MCF 10A (cell line): ENCODE measurements at regions not wholly inside any gene's neighbourhood (a gene's known extent, or its start where the extent isn't known, plus 50 kb on each side); places are given as distances from the start of the nearest gene placed in this dataset.

Experiments used
- BruUV-seq: library from RNA; stranded (reverse); fragments of 400-500 nt; replicated peaks from 2 replicates; lab custom pipeline; 2021; lab: Mats Ljungman, UMichigan
- CTCF ChIA-PET: fragments of 300-600 bp; sonication (Branson Sonifier 250); formaldehyde crosslinking; extraction: SDS; loops from one replicate; lab custom pipeline; 2021; ENCODE audit warnings: antibody characterized with exemption, inconsistent platforms; lab: Yijun Ruan, JAX
- POLR2A ChIA-PET: fragments of 300-600, 350-650 bp; sonication (Branson Sonifier 250); formaldehyde crosslinking; extraction: SDS; loops from one replicate; lab custom pipeline; 2020; ENCODE audit warnings: antibody characterized with exemption, inconsistent platforms; lab: Yijun Ruan, JAX
- DNase-seq: peaks from one replicate; pipeline ENCODE4 v3.0.0-alpha.2; 2018; ENCODE audit not compliant: unreplicated experiment
- H3K27ac Mint-ChIP-seq: one replicate; pipeline ENCODE4 v1.8.0; 2022; ENCODE audit warnings: mild to moderate bottlenecking, low read depth, mixed read lengths; ENCODE audit not compliant: unreplicated experiment
- H3K27me3 Mint-ChIP-seq: one replicate; pipeline ENCODE4 v1.8.0; 2022; ENCODE audit warnings: mixed read lengths; ENCODE audit not compliant: insufficient read depth, unreplicated experiment
- H3K36me3 Mint-ChIP-seq: one replicate; pipeline ENCODE4 v1.8.0; 2022; ENCODE audit warnings: mild to moderate bottlenecking, moderate library complexity, mixed read lengths; ENCODE audit not compliant: insufficient read depth, unreplicated experiment
- H3K4me1 Mint-ChIP-seq: one replicate; pipeline ENCODE4 v1.8.0; 2022; ENCODE audit warnings: mixed read lengths; ENCODE audit not compliant: insufficient read depth, unreplicated experiment
- H3K4me3 Mint-ChIP-seq: one replicate; pipeline ENCODE4 v1.8.0; 2022; ENCODE audit warnings: mild to moderate bottlenecking, moderate library complexity, mixed read lengths; ENCODE audit not compliant: unreplicated experiment
- H3K9me3 Mint-ChIP-seq: one replicate; pipeline ENCODE4 v1.8.0; 2022; ENCODE audit warnings: mixed read lengths; ENCODE audit not compliant: unreplicated experiment
- intact Hi-C: fragments of 100-400 bp; cut with micrococcal nuclease; formaldehyde crosslinking; loops from 2 replicates; pipeline ENCODE4 v1.14.1; 2022
- TF ChIP-seq, protein P1 (sequence below): fragments of 200-600 bp; IDR thresholded peaks from one replicate; pipeline ENCODE4 v1.8.0; 2022; ENCODE audit warnings: antibody characterized with exemption, mild to moderate bottlenecking; ENCODE audit not compliant: unreplicated experiment

DNA sequence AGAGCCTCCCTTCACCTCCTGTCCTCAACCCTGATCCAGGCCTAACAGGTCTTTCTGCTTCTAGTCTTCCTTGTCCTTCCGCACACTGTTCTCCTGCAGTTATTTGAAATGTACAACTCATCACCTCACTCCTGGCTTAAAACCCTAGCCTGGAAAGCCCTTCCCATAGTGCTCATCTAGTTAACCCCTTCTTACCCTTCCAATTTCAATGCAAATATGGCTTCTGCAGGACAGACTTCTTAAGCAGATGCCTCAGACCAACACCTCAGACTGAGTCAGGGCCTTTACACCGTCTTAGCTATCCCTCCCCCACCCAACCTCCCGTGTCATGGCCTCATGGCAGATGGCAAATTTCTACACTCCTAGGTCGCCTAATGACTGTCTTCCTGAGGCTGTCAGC, 130.4 kb downstream of the BCOR start:
- peaks cover 12% of the 10 kb centered on the region for H3K9me3 Mint-ChIP-seq
- ChIA-PET CTCF (interaction anchor here (0.6 kb wide), 1 partner anchor 160 kb away, joined by 4 read pairs; no protein-coding TSS in a partner anchor), POLR2A (no interaction called here)
- no TSS peak for BruUV-seq
- intact Hi-C loops: no loop called here
- no peak overlapping the region for H3K27ac Mint-ChIP-seq
- TF ChIP-seq, protein P1, sequence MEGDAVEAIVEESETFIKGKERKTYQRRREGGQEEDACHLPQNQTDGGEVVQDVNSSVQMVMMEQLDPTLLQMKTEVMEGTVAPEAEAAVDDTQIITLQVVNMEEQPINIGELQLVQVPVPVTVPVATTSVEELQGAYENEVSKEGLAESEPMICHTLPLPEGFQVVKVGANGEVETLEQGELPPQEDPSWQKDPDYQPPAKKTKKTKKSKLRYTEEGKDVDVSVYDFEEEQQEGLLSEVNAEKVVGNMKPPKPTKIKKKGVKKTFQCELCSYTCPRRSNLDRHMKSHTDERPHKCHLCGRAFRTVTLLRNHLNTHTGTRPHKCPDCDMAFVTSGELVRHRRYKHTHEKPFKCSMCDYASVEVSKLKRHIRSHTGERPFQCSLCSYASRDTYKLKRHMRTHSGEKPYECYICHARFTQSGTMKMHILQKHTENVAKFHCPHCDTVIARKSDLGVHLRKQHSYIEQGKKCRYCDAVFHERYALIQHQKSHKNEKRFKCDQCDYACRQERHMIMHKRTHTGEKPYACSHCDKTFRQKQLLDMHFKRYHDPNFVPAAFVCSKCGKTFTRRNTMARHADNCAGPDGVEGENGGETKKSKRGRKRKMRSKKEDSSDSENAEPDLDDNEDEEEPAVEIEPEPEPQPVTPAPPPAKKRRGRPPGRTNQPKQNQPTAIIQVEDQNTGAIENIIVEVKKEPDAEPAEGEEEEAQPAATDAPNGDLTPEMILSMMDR: no peak
- H3K27me3 Mint-ChIP-seq: peaks cover 43% of the 10 kb centered on the region
- peaks cover 5% of the 10 kb centered on the region for H3K4me1 Mint-ChIP-seq
- no peaks in the 10 kb centered on the region for H3K36me3 Mint-ChIP-seq
- no peak overlapping the region for H3K4me3 Mint-ChIP-seq
- no peak for DNase-seq

DNA sequence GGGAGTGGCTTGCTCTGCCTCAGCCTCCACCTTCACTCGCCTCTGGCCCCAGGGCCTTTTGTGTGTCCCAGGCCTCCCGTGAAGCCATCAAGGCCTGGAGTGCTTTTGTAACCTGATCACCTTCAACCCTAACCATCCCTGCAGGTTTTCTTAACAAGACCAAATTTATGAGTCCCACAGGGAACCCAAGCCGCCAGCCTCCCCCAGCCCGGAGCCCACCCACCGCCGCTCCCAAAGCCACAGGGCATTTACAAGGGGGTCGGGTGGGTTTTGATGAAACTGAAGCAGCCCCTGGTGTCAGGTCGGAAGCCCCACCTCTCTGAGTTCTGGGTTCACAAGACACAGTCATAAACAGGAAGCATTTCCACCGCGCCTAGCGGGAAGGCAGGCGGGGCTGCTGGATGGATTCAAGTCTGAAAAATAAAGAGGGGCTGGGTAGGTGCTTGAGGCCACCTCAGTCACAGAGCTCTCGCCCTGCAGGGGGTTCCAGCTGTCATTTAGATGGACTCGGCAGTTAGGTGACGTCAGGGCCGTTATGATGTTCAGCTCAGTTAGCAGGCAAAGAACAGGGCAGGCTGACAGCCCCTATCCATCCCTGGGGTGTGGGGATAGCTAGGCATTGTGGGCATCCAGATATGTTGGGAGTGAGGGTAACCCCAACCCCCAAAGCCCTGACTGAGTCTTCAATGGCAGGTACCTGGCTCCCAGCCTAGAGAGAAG, 128.5 kb downstream of the BCOR start:
- ChIA-PET CTCF (no interaction called here), POLR2A (no interaction called here)
- H3K27me3 Mint-ChIP-seq: peaks cover 30% of the 10 kb centered on the region
- TF ChIP-seq, protein P1: no peak
- no peak overlapping the region for H3K4me3 Mint-ChIP-seq
- peaks cover 5% of the 10 kb centered on the region for H3K4me1 Mint-ChIP-seq
- H3K9me3 Mint-ChIP-seq: peaks cover 12% of the 10 kb centered on the region
- no peak for DNase-seq
- H3K27ac Mint-ChIP-seq: no peak overlapping the region
- H3K36me3 Mint-ChIP-seq: no peaks in the 10 kb centered on the region
- BruUV-seq: no TSS peak
- intact Hi-C loops: no loop called here

DNA sequence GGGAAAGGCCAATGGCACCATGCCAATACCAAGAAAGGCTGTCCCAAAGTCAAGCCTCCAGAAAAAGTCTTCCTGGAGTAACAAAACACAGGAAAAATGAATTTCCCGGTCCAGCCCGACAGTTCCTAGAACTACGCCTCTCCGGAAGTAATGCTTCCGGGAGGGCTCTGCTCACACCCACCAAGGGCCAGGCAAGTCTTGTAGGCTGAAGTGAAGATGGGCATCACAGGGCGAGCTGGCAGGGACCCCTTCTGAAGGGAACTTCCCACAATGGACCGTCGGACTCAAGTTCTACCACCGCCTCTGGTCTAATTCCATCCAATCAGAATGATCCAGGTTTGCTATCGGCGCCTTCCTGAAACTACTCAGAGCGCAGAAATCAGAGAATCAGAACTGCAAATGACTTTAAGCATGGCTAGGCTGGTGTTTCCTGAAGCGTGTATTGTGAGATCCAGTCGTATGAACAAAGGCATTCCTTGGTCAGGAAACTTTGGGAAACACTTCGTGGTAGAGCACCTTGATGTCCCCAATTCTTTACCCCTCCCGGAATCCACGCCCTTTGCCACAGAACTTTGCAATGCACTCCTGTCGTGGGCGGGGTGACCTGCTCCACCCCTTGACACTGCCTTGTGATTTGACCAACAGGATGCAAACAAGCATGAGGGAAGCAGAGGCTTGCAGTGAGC, 127.8 kb downstream of the BCOR start:
- CTCF ChIA-PET: no interaction called here

DNA sequence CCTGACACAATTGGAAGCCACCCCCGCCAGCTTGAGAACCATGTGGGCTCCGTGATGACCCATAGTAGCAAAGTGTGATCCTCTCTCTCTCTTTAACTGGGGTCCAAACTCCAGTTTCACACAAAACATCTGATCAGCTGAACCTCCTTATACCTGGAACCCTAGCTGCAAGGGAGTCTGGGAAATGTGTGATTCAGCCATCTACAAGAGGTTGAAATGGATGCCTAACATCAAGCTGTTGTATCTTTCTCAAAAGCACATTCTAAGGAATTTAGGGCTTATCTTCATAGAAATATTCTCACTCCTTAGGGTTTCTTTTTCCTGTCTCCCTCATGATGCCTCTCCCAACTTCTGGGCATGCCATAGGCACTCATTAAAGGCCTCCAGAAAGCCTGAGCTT, 126.0 kb downstream of the BCOR start:
- intact Hi-C loops: no loop called here
- Mint-ChIP-seq H3K9me3 (peaks cover 12% of the 10 kb centered on the region), H3K4me3 (no peak overlapping the region), H3K27ac (no peak overlapping the region), H3K4me1 (peaks cover 5% of the 10 kb centered on the region), H3K36me3 (no peaks in the 10 kb centered on the region), H3K27me3 (peaks cover 23% of the 10 kb centered on the region)
- BruUV-seq: no TSS peak
- ChIA-PET POLR2A (interaction anchor here (0.6 to 1.5 kb wide), 2 partner anchors 14 to 18 kb away, joined by 3 read pairs; no protein-coding TSS in a partner anchor), CTCF (no interaction called here)
- DNase-seq: no peak
- TF ChIP-seq, protein P1: no peak

More for the DNA sequence above, 127.8 kb downstream of the BCOR start:
- no peak for DNase-seq
- Mint-ChIP-seq H3K9me3 (peaks cover 12% of the 10 kb centered on the region), H3K4me3 (no peak overlapping the region), H3K27me3 (peaks cover 23% of the 10 kb centered on the region), H3K36me3 (no peaks in the 10 kb centered on the region), H3K4me1 (peaks cover 5% of the 10 kb centered on the region), H3K27ac (no peak overlapping the region)
- TF ChIP-seq, protein P1: no peak
- intact Hi-C loops: no loop called here
- BruUV-seq: no TSS peak
- POLR2A ChIA-PET: no interaction called here
